ENCODE measurements at regions not wholly inside any gene's neighbourhood (a gene's known extent, or its start where the extent isn't known, plus 50 kb on each side); places are given as distances from the start of the nearest gene placed in this dataset.

- no peak for TF ChIP-seq POLR2A (IDR thresholded peaks at IDR 0.05)
- TF ChIP-seq CTCF (IDR thresholded peaks at IDR 0.05), result no peak
- no peak for TF ChIP-seq EP300 (IDR thresholded peaks at IDR 0.05)
Measured at GRCh38 chr12:73863546-73863945, 674.1 kb upstream of the ATXN7L3B start.

Data from tibial nerve (tissue), 4 donors.